Stimulated activated CD8-positive, alpha-beta memory T cell treated with anti-CD3 and anti-CD28 coated beads, Interleukin-4, amount 100 ng/mL, for 1 hour (primary cell): ENCODE measurements at regions not wholly inside any gene's neighbourhood (a gene's known extent, or its start where the extent isn't known, plus 50 kb on each side); places are given as distances from the start of the nearest gene placed in this dataset.
"Not testable (repeated sequence)": the region's sequence is repeated elsewhere in the genome, so short reads cannot be mapped to it uniquely, and the experiment has no call there.

Source experiments
- DNase-seq, 2 donors: peaks; one replicate each; pipeline ENCODE4 v3.0.0-alpha.2; 2020; ENCODE audit warnings: low read depth in 2 of 2, low spot score in 1 of 2

- DNase-seq, result no peak
These were observed 448.5 kb downstream of the SOX9 start for GRCh38 chr17:72569148-72569946.

GRCh38 chr17:72571813-72572396 is 451.1 kb downstream of the SOX9 start:
- no peak for DNase-seq

- DNase-seq, result no peak
These were observed 452.0 kb downstream of the SOX9 start for GRCh38 chr17:72572604-72573491.

- DNase-seq, result not testable (repeated sequence)
These were observed 452.6 kb downstream of the SOX9 start for GRCh38 chr17:72573492-72573801.

GRCh38 chr17:72574675-72575510 is 454.1 kb downstream of the SOX9 start:
- no peak for DNase-seq

GRCh38 chr17:72575542-72576233 is 454.9 kb downstream of the SOX9 start:
- no peak for DNase-seq

GRCh38 chr17:72576289-72576759 is 455.5 kb downstream of the SOX9 start:
- no peak for DNase-seq

- DNase-seq, result no peak
These were observed 458.1 kb downstream of the SOX9 start for GRCh38 chr17:72578817-72579470.

GRCh38 chr17:72579990-72580320 is 459.1 kb downstream of the SOX9 start:
- DNase-seq, result no peak

- no peak for DNase-seq
These were observed 459.7 kb downstream of the SOX9 start for GRCh38 chr17:72580321-72581127.

GRCh38 chr17:72587156-72587555 is 466.3 kb downstream of the SOX9 start:
- no peak for DNase-seq

- no peak for DNase-seq
These were observed 467.1 kb downstream of the SOX9 start for GRCh38 chr17:72587773-72588511.

GRCh38 chr17:72588561-72588960 is 467.7 kb downstream of the SOX9 start:
- no peak for DNase-seq

- no peak for DNase-seq
These were observed 468.1 kb downstream of the SOX9 start for GRCh38 chr17:72588961-72589360.

- no peak for DNase-seq
These were observed 469.6 kb downstream of the SOX9 start for GRCh38 chr17:72590382-72590781.

- DNase-seq, result no peak
These were observed 470.1 kb downstream of the SOX9 start for GRCh38 chr17:72590882-72591281.

- DNase-seq, result no peak
These were observed 470.7 kb downstream of the SOX9 start for GRCh38 chr17:72591289-72592241.
